ENCODE measurements at regions not wholly inside any gene's neighbourhood (a gene's known extent, or its start where the extent isn't known, plus 50 kb on each side); places are given as distances from the start of the nearest gene placed in this dataset.

GRCh38 chr15:57823325-57823882, 116.9 kb downstream of the POLR2M start:
- TF ChIP-seq CTCF (IDR thresholded peaks at IDR 0.05) (no peak), EP300 (IDR thresholded peaks at IDR 0.05) (no peak)
